A549 (cell line): ENCODE measurements at regions not wholly inside any gene's neighbourhood (a gene's known extent, or its start where the extent isn't known, plus 50 kb on each side); places are given as distances from the start of the nearest gene placed in this dataset.

Experiments used
- ATAC-seq, 2 experiments: fragments of 200-7000 bp in 1 of 2; fragments of >200 bp in 1 of 2; cut with Nextera tagmentation in 1 of 2; cut with Tn5 transposase in 1 of 2; 3 replicates each; pipeline versions ENCODE4 v1.8.0 to v1.9.1; 2018 to 2020; ENCODE audit warnings: mild to moderate bottlenecking in 1 of 2, moderate library complexity in 1 of 2
- CTCF ChIA-PET: fragments of 300-600 bp; sonication (Branson Sonifier 250); formaldehyde crosslinking; extraction: SDS; loops from one replicate; lab custom pipeline; 2021; ENCODE audit warnings: antibody characterized with exemption, inconsistent platforms; lab: Yijun Ruan, JAX
- POLR2A ChIA-PET: fragments of 350-600 bp; formaldehyde crosslinking; extraction: SDS; loops from one replicate; lab custom pipeline; 2021; ENCODE audit warnings: antibody characterized with exemption, inconsistent platforms; lab: Yijun Ruan, JAX
- DNase-seq, 2 experiments: peaks; one replicate each; pipeline versions ENCODE4 v3.0.0 to v3.0.0-alpha.2; 2011 to 2016; ENCODE audit warnings: low read depth in 1 of 2, low spot score in 1 of 2
- FAIRE-seq: peaks from 2 replicates; lab custom pipeline; 2011; peaks lifted over from hg19 to GRCh38; lab: Jason Lieb, UNC
- H3K27ac ChIP-seq, 2 experiments: fragments of >200 bp; sonication (Bioruptor Twin); formaldehyde crosslinking; 3 replicates each; pipeline ENCODE4 v1.5.1; 2016 to 2017
- H3K4me1 ChIP-seq: fragments of >200 bp; sonication (Bioruptor Twin); formaldehyde crosslinking; 3 replicates; pipeline ENCODE4 v1.6.1; 2016
- H3K4me2 ChIP-seq: fragments of >200 bp; sonication (Bioruptor Twin); formaldehyde crosslinking; 3 replicates; pipeline ENCODE4 v1.6.1; 2016
- H3K4me3 ChIP-seq: fragments of >200 bp; sonication (Bioruptor Twin); formaldehyde crosslinking; 3 replicates; pipeline ENCODE4 v1.5.1; 2016
- H3K9me3 ChIP-seq: fragments of >200 bp; sonication (Bioruptor Twin); formaldehyde crosslinking; 3 replicates; pipeline ENCODE4 v1.6.1; 2016
- CEBPB ChIP-seq, 2 experiments: fragments of >200 bp in 1 of 2; sonication (Bioruptor Twin) in 1 of 2; formaldehyde crosslinking in 1 of 2; IDR thresholded peaks; 2 replicates each; pipeline ENCODE4 v1.6.1; 2012 to 2016
- CHD2 ChIP-seq: fragments of 150-350 bp; IDR thresholded peaks from 2 replicates; pipeline ENCODE4 v1.6.1; 2014; ENCODE audit warnings: low read length; ENCODE audit not compliant: partially characterized antibody
- EP300 ChIP-seq, 2 experiments: fragments of >200 bp; sonication (Bioruptor Twin); formaldehyde crosslinking; IDR thresholded peaks; 2 replicates in 1 of 2; 3 replicates in 1 of 2; pipeline ENCODE4 v1.6.1; 2016 to 2017
- ESRRA ChIP-seq: fragments of 150-350 bp; IDR thresholded peaks from 2 replicates; pipeline ENCODE4 v1.6.1; 2014; ENCODE audit warnings: mild to moderate bottlenecking, low read length, borderline replicate concordance
- FOXS1 ChIP-seq: fragments of 250-450 bp; sonication (Bioruptor Pico); IDR thresholded peaks from 2 replicates; pipeline ENCODE4 v1.5.0; 2020; ENCODE audit warnings: mild to moderate bottlenecking, moderate library complexity
- HEYL ChIP-seq: fragments of 250-450 bp; sonication (Bioruptor Pico); IDR thresholded peaks from 2 replicates; pipeline ENCODE4 v1.8.0; 2021; ENCODE audit warnings: mild to moderate bottlenecking, moderate library complexity
- HOXB13 ChIP-seq: fragments of 250-450 bp; sonication (Bioruptor Pico); IDR thresholded peaks from 2 replicates; pipeline ENCODE4 v1.5.0; 2020; ENCODE audit warnings: low read depth, mild to moderate bottlenecking, moderate library complexity
- HOXB5 ChIP-seq: fragments of 250-450 bp; sonication (Bioruptor Pico); IDR thresholded peaks from 2 replicates; pipeline ENCODE4 v1.5.0; 2020; ENCODE audit warnings: mild to moderate bottlenecking, moderate library complexity
- JUN ChIP-seq, 2 experiments: fragments of >200 bp; sonication (Bioruptor Twin); formaldehyde crosslinking; IDR thresholded peaks; 2 replicates in 1 of 2; 3 replicates in 1 of 2; pipeline ENCODE4 v1.6.1; 2016 to 2017
- JUNB ChIP-seq: fragments of >200 bp; sonication (Bioruptor Twin); formaldehyde crosslinking; IDR thresholded peaks from 2 replicates; pipeline ENCODE4 v1.6.1; 2016
- KDM5A ChIP-seq: fragments of 200-600 bp; sonication (generic); IDR thresholded peaks from 2 replicates; pipeline ENCODE4 v1.6.1; 2016; ENCODE audit warnings: antibody characterized with exemption, mild to moderate bottlenecking
- NFE2L2 ChIP-seq: fragments of 150-350 bp; conservative IDR thresholded peaks from 2 replicates; pipeline ENCODE4 v1.6.1; 2014; ENCODE audit warnings: low read length
- NPAS2 ChIP-seq: fragments of 250-450 bp; sonication (Bioruptor Pico); IDR thresholded peaks from 2 replicates; pipeline ENCODE4 v1.8.0; 2022; ENCODE audit warnings: mild to moderate bottlenecking, moderate library complexity, borderline replicate concordance
- POLR2AphosphoS2 ChIP-seq: conservative IDR thresholded peaks from 2 replicates; pipeline ENCODE4 v1.6.1; 2012; ENCODE audit warnings: low read length, improper control_type of control experiment, inconsistent platforms
- RARB ChIP-seq: fragments of 250-450 bp; sonication (Bioruptor Pico); IDR thresholded peaks from 2 replicates; pipeline ENCODE4 v1.8.0; 2021; ENCODE audit warnings: mild to moderate bottlenecking, moderate library complexity
- RFX5 ChIP-seq: fragments of 450-650 bp; IDR thresholded peaks from 2 replicates; pipeline ENCODE4 v1.7.1; 2014; ENCODE audit warnings: antibody characterized with exemption, mild to moderate bottlenecking, moderate library complexity
- TP53 ChIP-seq: fragments of 250-450 bp; sonication (Bioruptor Pico); IDR thresholded peaks from 2 replicates; pipeline ENCODE4 v1.5.0; 2021; ENCODE audit warnings: mild to moderate bottlenecking, moderate library complexity
- ZC3H11A ChIP-seq: fragments of 450-650 bp; IDR thresholded peaks from 2 replicates; pipeline ENCODE4 v1.6.1; 2014; ENCODE audit warnings: antibody characterized with exemption, mild to moderate bottlenecking
- ZNF302 ChIP-seq: fragments of 250-450 bp; sonication (Bioruptor Pico); IDR thresholded peaks from 2 replicates; pipeline ENCODE4 v1.9.0; 2021; ENCODE audit warnings: inconsistent platforms, mild to moderate bottlenecking, moderate library complexity
- ZSCAN20 ChIP-seq: fragments of 250-450 bp; sonication (Bioruptor Pico); IDR thresholded peaks from 2 replicates; pipeline ENCODE4 v1.8.0; 2022; ENCODE audit warnings: mild to moderate bottlenecking, moderate library complexity
- WGBS: methylation state at CpG from one replicate; pipeline ENCODE4 v1.1.6; 2017; ENCODE audit errors: missing lambda C conversion rate; 5-methylcytosine and 5-hydroxymethylcytosine counted together
- TF ChIP-seq, protein P1 (sequence below): fragments of >200 bp; sonication (Bioruptor Twin); formaldehyde crosslinking; IDR thresholded peaks from 2 replicates; pipeline ENCODE4 v1.6.1; 2016
- TF ChIP-seq, protein P2 (sequence below): fragments of 250-450 bp; sonication (Bioruptor Pico); IDR thresholded peaks from 2 replicates; pipeline ENCODE4 v1.5.0; 2021; ENCODE audit warnings: mild to moderate bottlenecking, moderate library complexity, borderline replicate concordance
- TF ChIP-seq, protein P3 (sequence below): fragments of >200 bp; sonication (Bioruptor Twin); formaldehyde crosslinking; IDR thresholded peaks from 3 replicates; pipeline ENCODE4 v1.6.1; 2016
- TF ChIP-seq, protein P4 (sequence below): IDR thresholded peaks from 2 replicates; pipeline ENCODE4 v1.6.1; 2012
- TF ChIP-seq, protein P5 (sequence below): fragments of >200 bp; sonication (Bioruptor Twin); formaldehyde crosslinking; IDR thresholded peaks from 3 replicates; pipeline ENCODE4 v1.5.1; 2016

DNA sequence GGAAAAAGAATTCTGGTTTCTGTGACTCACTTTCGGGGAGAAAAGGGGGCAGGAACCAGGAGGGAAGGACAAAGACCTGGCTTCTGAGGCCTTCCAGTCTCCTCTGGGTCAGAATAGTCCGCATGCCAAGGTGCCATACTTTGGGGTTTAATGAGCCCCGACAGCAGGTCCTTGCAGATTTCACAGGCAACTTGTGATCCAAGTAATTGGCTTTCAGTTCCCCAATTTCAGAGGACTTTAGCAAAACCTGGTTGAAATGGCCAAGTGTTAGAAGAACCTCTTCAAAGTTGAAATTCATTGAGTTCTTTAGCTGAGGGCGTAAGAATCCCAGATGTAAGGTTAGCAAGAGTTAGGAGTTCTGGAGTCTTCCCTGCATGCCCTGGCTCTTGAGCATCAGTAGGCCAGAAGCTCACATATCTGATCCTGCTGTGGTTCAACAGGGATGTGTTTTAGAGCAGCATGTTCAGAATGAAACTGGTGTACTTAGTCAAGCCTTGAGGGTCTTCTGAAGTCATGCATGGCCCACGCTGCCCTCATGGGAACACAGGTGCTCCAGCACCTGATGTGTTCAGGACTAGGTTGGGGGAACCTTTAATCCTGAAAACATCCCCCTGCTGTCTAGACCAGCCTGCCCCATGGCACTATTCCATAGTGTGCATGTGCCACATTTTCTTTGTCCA is 143.0 kb downstream of the NUP35 start:
- 43% methylated on average over 5 of the region's 5 CpGs for WGBS
- ChIA-PET POLR2A (no interaction called here), CTCF (interaction anchor here (1.0 kb wide), 1 partner anchor 9 kb away, joined by 3 read pairs; no protein-coding TSS in a partner anchor)
- TF ChIP-seq HOXB5 (CRISPR knock-in tag): no peak
- no peak for TF ChIP-seq ZNF302 (CRISPR knock-in tag)
- TF ChIP-seq NPAS2 (CRISPR knock-in tag): no peak
- no peak for TF ChIP-seq FOXS1 (CRISPR knock-in tag)
- TF ChIP-seq CHD2: no peak
- no peak for TF ChIP-seq JUNB
- Histone ChIP-seq H3K4me1 (no peaks in the 10 kb centered on the region), H3K9me3 (no peaks in the 10 kb centered on the region), H3K4me2 (no peak overlapping the region), H3K4me3 (no peak overlapping the region), H3K27ac (no peak overlapping the region)
- DNase-seq: no peak
- ATAC-seq: no peak
- FAIRE-seq: no peak

DNA sequence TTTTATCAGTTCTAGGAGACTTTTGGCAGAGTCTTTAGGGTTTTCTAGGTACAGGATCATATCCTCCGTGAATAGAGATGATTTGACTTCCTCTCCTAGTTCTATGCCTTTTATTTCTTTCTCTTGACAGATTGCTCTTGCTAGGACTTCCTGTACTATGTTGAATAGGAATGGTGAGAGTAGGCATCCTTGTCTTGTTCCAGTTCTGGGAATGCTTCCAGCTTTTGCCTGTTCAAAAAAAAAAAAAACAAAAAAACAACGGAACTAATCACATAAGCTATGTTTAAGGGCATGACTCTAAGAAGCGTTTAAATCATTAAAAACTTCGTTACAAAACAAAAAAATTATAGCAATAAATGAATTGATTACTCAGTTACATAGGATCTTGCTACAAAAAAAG is 145.7 kb downstream of the NUP35 start:
- no peak for FAIRE-seq
- ChIA-PET POLR2A (no interaction called here), CTCF (interaction anchor here (0.6 kb wide), 1 partner anchor 1483 kb away, joined by 3 read pairs; no protein-coding TSS in a partner anchor)
- ATAC-seq: no peak
- WGBS: 24% methylated on average over 4 of the region's 4 CpGs
- TF ChIP-seq JUNB (no peak), KDM5A (no peak), JUN (IDR thresholded peaks at IDR 0.05) (no peak), HEYL (CRISPR knock-in tag) (no peak), CEBPB (IDR thresholded peaks at IDR 0.05) (no peak), TP53 (CRISPR knock-in tag) (no peak), HOXB13 (CRISPR knock-in tag) (no peak), EP300 (IDR thresholded peaks at IDR 0.05) (no peak)
- TF ChIP-seq, protein P1, sequence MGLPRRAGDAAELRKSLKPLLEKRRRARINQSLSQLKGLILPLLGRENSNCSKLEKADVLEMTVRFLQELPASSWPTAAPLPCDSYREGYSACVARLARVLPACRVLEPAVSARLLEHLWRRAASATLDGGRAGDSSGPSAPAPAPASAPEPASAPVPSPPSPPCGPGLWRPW: no peak
- TF ChIP-seq, protein P2, sequence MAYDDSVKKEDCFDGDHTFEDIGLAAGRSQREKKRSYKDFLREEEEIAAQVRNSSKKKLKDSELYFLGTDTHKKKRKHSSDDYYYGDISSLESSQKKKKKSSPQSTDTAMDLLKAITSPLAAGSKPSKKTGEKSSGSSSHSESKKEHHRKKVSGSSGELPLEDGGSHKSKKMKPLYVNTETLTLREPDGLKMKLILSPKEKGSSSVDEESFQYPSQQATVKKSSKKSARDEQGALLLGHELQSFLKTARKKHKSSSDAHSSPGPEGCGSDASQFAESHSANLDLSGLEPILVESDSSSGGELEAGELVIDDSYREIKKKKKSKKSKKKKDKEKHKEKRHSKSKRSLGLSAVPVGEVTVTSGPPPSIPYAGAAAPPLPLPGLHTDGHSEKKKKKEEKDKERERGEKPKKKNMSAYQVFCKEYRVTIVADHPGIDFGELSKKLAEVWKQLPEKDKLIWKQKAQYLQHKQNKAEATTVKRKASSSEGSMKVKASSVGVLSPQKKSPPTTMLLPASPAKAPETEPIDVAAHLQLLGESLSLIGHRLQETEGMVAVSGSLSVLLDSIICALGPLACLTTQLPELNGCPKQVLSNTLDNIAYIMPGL (CRISPR knock-in tag): no peak
- Histone ChIP-seq H3K27ac (no peak overlapping the region), H3K4me2 (no peak overlapping the region), H3K4me1 (no peaks in the 10 kb centered on the region), H3K4me3 (no peak overlapping the region), H3K9me3 (no peaks in the 10 kb centered on the region)
- DNase-seq: no peak

DNA sequence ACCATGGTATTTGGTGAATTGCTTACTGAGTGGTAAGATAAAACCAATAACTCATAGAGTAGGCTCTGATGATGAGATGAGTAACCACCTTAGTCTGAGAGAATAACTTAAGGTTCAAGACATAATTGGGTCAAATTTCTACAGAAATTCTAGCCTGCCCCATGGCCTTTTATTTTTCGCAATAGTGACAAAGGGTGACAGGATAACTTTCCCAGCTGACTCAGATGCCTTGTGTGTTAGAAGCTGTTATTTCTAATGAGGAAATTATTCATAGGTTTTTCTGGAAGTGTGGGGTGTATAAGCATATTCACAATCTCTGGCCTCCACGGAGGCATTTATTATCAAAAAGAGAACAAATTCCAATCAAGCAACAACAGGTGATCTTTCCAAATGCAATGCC is 159.0 kb downstream of the NUP35 start:
- ChIA-PET CTCF (interaction anchor here (0.9 kb wide), 1 partner anchor 12 kb away, joined by 4 read pairs; no protein-coding TSS in a partner anchor), POLR2A (no interaction called here)
- H3K27ac ChIP-seq: no peak overlapping the region
- FAIRE-seq (no peak), DNase-seq (no peak), ATAC-seq (no peak)
- 0 out of 3 replicates have a peak, but pooled peaks cover 5% of the 10 kb centered on the region for H3K4me1 ChIP-seq
- H3K9me3 ChIP-seq: no peaks in the 10 kb centered on the region
- WGBS: 59% methylated on average over 2 of the region's 2 CpGs
- no peak overlapping the region for H3K4me3 ChIP-seq
- H3K4me2 ChIP-seq: no peak overlapping the region
- TF ChIP-seq RFX5 (no peak), ZSCAN20 (CRISPR knock-in tag) (no peak), ZC3H11A (no peak), ESRRA (no peak), POLR2AphosphoS2 (no peak), NPAS2 (CRISPR knock-in tag) (no peak), TP53 (CRISPR knock-in tag) (no peak), FOXS1 (CRISPR knock-in tag) (no peak), NFE2L2 (no peak), RARB (CRISPR knock-in tag) (no peak)
- TF ChIP-seq, protein P3, sequence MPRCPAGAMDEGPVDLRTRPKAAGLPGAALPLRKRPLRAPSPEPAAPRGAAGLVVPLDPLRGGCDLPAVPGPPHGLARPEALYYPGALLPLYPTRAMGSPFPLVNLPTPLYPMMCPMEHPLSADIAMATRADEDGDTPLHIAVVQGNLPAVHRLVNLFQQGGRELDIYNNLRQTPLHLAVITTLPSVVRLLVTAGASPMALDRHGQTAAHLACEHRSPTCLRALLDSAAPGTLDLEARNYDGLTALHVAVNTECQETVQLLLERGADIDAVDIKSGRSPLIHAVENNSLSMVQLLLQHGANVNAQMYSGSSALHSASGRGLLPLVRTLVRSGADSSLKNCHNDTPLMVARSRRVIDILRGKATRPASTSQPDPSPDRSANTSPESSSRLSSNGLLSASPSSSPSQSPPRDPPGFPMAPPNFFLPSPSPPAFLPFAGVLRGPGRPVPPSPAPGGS: no peak
- TF ChIP-seq, protein P4, sequence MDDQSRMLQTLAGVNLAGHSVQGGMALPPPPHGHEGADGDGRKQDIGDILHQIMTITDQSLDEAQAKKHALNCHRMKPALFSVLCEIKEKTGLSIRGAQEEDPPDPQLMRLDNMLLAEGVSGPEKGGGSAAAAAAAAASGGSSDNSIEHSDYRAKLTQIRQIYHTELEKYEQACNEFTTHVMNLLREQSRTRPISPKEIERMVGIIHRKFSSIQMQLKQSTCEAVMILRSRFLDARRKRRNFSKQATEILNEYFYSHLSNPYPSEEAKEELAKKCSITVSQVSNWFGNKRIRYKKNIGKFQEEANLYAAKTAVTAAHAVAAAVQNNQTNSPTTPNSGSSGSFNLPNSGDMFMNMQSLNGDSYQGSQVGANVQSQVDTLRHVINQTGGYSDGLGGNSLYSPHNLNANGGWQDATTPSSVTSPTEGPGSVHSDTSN: no peak
- TF ChIP-seq, protein P5, sequence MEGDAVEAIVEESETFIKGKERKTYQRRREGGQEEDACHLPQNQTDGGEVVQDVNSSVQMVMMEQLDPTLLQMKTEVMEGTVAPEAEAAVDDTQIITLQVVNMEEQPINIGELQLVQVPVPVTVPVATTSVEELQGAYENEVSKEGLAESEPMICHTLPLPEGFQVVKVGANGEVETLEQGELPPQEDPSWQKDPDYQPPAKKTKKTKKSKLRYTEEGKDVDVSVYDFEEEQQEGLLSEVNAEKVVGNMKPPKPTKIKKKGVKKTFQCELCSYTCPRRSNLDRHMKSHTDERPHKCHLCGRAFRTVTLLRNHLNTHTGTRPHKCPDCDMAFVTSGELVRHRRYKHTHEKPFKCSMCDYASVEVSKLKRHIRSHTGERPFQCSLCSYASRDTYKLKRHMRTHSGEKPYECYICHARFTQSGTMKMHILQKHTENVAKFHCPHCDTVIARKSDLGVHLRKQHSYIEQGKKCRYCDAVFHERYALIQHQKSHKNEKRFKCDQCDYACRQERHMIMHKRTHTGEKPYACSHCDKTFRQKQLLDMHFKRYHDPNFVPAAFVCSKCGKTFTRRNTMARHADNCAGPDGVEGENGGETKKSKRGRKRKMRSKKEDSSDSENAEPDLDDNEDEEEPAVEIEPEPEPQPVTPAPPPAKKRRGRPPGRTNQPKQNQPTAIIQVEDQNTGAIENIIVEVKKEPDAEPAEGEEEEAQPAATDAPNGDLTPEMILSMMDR: no peak
